GM18502 (cell line): ENCODE measurements at regions not wholly inside any gene's neighbourhood (a gene's known extent, or its start where the extent isn't known, plus 50 kb on each side); places are given as distances from the start of the nearest gene placed in this dataset.

Experiments used
- ATAC-seq: cut with Tn5 transposase; IDR thresholded peaks from one replicate; pipeline ENCODE4 v1.9.1; 2021; ENCODE audit warnings: mild to moderate bottlenecking; ENCODE audit not compliant: unreplicated experiment, poor library complexity

DNA sequence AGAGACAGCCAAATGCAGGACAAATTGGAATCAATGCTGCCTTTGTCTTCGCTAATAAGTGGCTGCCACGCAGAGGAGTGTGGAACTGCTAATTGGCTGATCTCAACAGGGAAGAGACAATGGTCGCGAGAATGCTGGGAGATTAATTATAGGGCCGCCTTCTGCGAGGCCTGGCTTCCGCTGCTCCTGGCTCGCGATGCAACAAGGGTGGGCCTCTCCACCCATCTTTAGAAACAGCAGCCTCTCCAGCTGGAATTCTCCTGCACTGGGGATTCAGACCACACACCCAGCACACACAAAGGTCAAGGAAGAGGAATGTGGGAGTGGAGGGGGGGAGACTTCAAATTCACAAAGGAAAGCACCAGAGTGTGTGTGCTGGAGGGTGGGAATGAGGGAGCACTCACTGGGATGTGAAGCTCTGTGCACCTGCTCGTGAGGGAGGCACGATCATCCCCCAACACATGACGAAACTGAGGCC is 200.7 kb upstream of the GRIK3 start:
- ATAC-seq, result no peak

DNA sequence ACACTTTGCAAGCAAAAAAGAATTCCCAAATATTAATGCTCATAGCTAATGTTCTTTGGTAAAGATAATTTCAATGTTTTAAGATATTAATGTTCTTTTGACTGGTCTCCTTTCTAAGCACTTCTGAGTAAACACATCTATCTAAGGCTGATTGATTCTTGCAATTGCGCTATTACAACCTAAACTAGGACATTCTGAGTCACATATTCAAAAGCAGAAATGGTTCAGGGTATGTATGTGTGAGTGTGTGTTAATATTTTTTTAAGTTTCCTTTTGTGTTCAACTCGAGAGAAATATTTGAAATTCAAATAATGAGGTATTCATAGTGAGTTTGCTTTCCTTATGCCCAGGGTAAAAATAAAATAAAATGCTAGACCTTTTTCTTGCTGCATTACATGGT is 203.6 kb upstream of the GRIK3 start:
- no peak for ATAC-seq

GRCh38 chr1:37238364-37239224 is 204.3 kb upstream of the GRIK3 start:
- no peak for ATAC-seq

DNA sequence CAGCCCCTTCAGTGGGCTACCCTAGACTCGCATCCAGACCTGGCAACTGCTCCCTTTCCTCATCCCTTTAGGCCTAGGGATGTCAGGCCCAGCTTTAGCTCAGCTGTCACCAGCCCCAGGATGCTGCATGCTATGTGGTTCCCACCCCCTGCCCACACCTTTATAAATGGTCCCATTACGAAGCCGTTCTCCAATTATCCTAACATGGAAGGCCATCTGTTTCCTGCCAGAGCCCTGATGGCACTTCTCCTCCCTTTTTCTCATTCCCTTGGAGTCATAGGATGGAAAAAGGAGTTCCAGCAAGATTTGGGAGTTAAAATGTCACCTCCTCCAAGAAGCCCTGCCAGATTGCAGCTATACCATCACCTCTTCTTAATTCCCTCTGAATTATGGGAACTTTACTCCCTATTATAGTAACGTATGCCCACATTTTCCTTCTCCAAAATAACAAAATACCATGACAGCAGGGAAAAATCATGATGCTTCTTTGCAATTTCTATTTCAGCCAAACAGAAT is 205.0 kb upstream of the GRIK3 start:
- ATAC-seq, result no peak

DNA sequence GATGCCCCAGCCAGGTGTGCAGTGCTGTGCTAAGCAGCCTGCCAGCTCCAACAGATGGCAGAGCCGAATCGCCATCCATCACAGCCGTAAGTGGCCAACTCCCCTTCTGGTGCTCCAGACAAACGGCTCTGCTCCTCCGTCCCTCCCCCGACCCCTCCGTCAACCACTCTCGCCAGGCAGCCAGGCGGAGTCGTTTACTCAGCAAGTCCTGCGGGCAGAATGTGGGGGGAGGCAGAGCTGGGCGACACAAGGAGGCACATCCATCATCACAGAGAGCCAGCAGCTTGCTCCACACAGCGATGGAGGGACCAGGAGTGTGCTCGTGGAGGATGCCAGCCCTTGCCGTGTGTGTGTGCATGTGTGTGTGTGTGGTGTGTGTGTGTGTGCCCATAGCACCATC is 206.6 kb upstream of the GRIK3 start:
- no peak for ATAC-seq

- ATAC-seq, result no peak
Observed at GRCh38 chr1:37242501-37242900, 208.2 kb upstream of the GRIK3 start.

DNA sequence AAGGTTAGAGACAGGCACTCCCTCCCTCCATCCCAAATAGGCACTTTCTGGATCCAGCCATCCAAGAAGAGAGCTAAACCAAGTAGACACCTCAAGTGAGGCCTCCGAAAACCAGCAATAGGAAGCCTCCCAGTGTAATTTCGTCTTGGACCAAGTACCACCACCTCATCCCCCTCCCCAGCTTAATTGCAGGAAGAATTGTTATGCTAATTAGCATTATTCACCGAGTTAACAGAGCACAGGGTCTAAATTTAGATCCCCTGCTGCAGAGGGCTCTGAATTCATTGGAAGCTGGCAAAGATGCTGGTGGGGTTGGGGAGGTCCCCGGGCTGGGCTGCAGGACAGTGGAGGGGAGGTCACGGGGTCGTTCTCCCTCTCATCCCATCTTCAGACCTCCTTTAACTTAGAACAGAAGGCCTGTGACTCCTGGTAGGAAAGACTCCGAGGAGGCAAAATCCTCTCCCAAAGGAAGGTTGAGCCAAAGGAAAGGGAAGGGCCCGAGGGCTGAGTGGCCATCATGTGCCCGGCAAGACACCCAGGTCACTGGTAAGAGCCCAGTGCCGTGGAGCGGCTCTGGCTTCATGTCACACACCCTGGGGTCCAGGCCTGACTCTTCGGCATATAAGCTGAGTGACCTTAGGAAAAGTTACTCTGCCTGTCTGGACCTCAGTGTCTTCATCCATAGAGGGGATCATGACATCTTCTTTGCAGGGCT is 209.2 kb upstream of the GRIK3 start:
- no peak for ATAC-seq

- ATAC-seq, result no peak
Observed at GRCh38 chr1:37244083-37244480, 209.8 kb upstream of the GRIK3 start.

- ATAC-seq, result no peak
Observed at GRCh38 chr1:37244815-37245214, 210.5 kb upstream of the GRIK3 start.

DNA sequence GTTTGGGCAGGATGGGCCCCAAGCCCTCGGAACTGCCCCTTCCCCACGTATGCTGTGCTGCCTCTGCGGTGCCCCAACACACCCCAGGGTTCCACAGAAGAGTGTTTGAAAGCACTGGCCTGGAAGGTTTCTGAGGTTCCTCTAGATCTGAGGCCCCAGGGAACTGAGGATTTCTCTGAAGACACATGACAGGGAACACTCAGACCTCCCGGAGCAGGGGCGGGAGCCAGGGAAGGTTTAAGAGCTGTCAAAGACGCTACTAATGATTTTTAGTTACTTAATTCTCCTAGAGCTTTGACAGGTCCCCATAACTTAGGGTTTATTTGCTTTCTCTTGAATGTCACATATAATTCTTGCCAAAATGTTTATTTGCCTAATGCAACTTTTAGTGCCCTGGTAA is 212.3 kb upstream of the GRIK3 start:
- no peak for ATAC-seq

DNA sequence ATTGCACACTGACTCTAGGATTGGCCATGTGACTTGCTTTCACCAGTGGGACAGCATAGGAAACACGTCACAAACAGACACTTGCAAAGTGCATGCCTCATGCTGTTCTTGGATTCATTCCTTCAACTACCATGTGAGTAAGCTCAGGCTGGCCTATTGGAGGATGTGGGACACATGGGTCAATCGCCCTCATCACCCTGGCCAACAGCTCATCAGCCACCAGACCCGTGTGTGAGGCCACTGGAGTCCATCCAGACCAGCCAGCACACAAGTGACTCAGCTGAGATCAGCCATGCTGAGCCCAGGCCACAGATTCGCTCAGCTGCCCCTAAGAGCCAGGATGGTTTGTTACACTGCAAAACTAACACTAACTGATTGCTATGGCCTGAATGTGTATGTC is 216.1 kb upstream of the GRIK3 start:
- ATAC-seq, result no peak

DNA sequence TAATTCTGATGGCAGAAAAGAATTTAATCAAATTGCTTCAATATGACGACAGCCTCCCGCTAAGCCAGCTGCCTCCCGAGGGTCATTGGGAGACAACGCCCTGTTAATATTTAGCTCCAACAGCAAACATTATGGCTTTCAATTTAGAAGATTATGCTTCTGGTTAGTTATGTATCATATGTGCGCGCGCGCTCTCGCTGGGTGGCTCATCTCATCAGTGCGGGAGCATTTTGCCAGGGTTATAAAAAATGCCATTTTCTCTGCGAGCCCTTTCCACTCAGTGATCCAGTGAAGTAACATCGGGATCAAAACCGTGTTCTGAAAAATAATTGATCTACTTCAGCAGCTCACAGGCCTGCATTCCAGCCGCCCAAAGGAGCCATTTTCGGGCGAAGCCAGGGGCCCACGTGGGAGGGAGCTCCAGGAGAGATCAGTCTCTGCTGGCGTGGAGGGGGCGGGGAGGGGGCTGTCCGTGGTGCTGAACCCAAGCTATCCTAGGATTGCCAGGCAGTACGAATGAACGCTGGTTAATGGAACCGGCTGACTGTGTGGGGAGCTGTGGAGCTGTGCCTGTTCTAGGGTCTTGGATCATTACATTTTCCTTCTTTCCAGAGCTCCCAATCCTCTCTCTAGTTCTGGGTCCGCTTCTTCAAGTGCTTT is 219.1 kb upstream of the ZC3H12A start:
- ATAC-seq, result no peak

DNA sequence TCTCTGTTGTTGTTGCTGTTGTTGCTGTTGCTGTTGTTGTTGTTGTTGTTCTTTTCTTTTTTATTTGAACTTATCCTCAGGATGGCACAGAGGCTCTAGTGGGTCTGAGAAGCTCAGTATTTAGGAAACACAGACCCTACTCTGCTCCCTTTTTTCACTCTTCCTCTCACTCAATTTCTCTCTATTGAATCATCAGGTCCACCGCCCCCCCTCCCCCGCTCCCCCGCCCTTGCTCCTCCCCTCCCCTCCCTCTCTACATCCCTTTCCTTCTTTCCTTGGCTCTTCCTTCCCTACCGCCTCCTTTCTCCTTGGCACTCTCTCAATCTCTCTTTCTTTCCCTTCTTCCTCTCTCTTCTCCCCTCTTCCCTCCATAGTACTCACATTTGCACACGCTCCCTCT is 218.5 kb upstream of the ZC3H12A start:
- no peak for ATAC-seq

GRCh38 chr1:37257646-37258045 is 216.7 kb upstream of the ZC3H12A start:
- no peak for ATAC-seq

DNA sequence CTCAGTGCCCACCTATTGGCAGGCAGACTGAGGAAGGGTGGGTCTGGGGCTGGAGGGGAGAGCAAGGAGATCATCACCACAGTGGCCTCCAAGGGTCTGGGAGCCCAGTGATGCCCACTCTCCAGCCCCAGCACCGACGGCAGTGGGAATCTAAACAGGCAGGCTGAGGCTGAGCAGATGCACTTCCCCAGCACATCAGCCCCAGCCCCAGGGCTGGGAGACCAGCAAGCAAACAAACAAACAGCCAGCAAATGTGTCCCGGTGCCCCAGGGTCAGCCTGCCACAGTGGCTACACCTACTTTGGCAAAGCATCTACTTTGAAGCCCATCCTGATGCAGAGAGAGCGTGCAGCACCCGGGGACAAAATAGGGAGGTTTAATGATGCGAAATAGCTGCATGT is 216.3 kb upstream of the ZC3H12A start:
- no peak for ATAC-seq

GRCh38 chr1:37259019-37259418 is 215.4 kb upstream of the ZC3H12A start:
- ATAC-seq, result no peak

GRCh38 chr1:37261129-37261528 is 213.3 kb upstream of the ZC3H12A start:
- ATAC-seq, result no peak

GRCh38 chr1:37262439-37263170 is 211.8 kb upstream of the ZC3H12A start:
- ATAC-seq, result no peak

- ATAC-seq, result no peak
Observed at GRCh38 chr1:37265156-37265555, 209.2 kb upstream of the ZC3H12A start.
